Stimulated activated CD4-positive, alpha-beta T cell treated with anti-CD3 and anti-CD28 coated beads, TNF-alpha, amount 100 ng/mL, for 4 hours (primary cell): ENCODE measurements at regions not wholly inside any gene's neighbourhood (a gene's known extent, or its start where the extent isn't known, plus 50 kb on each side); places are given as distances from the start of the nearest gene placed in this dataset.
A peak's percentile ranks its signal among the peaks of the same experiment; 100 is the strongest.
"Not testable (repeated sequence)": the region's sequence is repeated elsewhere in the genome, so short reads cannot be mapped to it uniquely, and the experiment has no call there.

Experiments
- DNase-seq, 3 experiments: peaks; one replicate each; pipeline ENCODE4 v3.0.0-alpha.2; 2020; ENCODE audit warnings: low read depth in 3 of 3

- not testable (repeated sequence) for DNase-seq
Measured at GRCh38 chr2:87573386-87574192, 174.3 kb upstream of the PLGLB2 start.

GRCh38 chr2:87574193-87575119 is 173.4 kb upstream of the PLGLB2 start:
- not testable (repeated sequence) for DNase-seq

GRCh38 chr2:87575138-87575537 is 172.7 kb upstream of the PLGLB2 start:
- not testable (repeated sequence) for DNase-seq

- not testable (repeated sequence) for DNase-seq
Measured at GRCh38 chr2:87577358-87577757, 170.5 kb upstream of the PLGLB2 start.

GRCh38 chr2:87582152-87582551 is 165.7 kb upstream of the PLGLB2 start:
- DNase-seq, result not testable (repeated sequence)

GRCh38 chr2:87582579-87582978 is 165.3 kb upstream of the PLGLB2 start:
- not testable (repeated sequence) for DNase-seq

- not testable (repeated sequence) for DNase-seq
Measured at GRCh38 chr2:87583370-87583769, 164.5 kb upstream of the PLGLB2 start.

GRCh38 chr2:87583803-87584202 is 164.1 kb upstream of the PLGLB2 start:
- DNase-seq, result not testable (repeated sequence)

GRCh38 chr2:87584268-87584906 is 163.5 kb upstream of the PLGLB2 start:
- not testable (repeated sequence) for DNase-seq

GRCh38 chr2:87587934-87588333 is 160.0 kb upstream of the PLGLB2 start:
- not testable (repeated sequence) for DNase-seq

GRCh38 chr2:87592974-87593373 is 154.9 kb upstream of the PLGLB2 start:
- DNase-seq, result not testable (repeated sequence)

- peak in 1 of 3 experiments; percentile 21 for DNase-seq
Measured at GRCh38 chr2:87593784-87594610, 153.9 kb upstream of the PLGLB2 start.

- not testable (repeated sequence) for DNase-seq
Measured at GRCh38 chr2:87594611-87594992, 153.3 kb upstream of the PLGLB2 start.

GRCh38 chr2:87595017-87595416 is 152.9 kb upstream of the PLGLB2 start:
- not testable (repeated sequence) for DNase-seq

- DNase-seq, result not testable (repeated sequence)
Measured at GRCh38 chr2:87600961-87601360, 146.9 kb upstream of the PLGLB2 start.

- DNase-seq, result not testable (repeated sequence)
Measured at GRCh38 chr2:87602118-87602517, 145.8 kb upstream of the PLGLB2 start.

GRCh38 chr2:87602728-87603127 is 145.2 kb upstream of the PLGLB2 start:
- DNase-seq, result not testable (repeated sequence)

GRCh38 chr2:87603418-87604278 is 144.2 kb upstream of the PLGLB2 start:
- DNase-seq, result not testable (repeated sequence)

- DNase-seq, result not testable (repeated sequence)
Measured at GRCh38 chr2:87604279-87604818, 143.5 kb upstream of the PLGLB2 start.

GRCh38 chr2:87604980-87605379 is 142.9 kb upstream of the PLGLB2 start:
- DNase-seq, result not testable (repeated sequence)
